ENCODE measurements at regions not wholly inside any gene's neighbourhood (a gene's known extent, or its start where the extent isn't known, plus 50 kb on each side); places are given as distances from the start of the nearest gene placed in this dataset.

- CTCF ChIA-PET = interaction anchor here (0.5 to 0.7 kb wide), 2 partner anchors 16 to 1837 kb away, joined by 3 read pairs; no protein-coding TSS in a partner anchor
Observed at GRCh38 chr5:17154211-17154996, 63.0 kb upstream of the BASP1 start.

GRCh38 chr5:17156463-17156862, 61.0 kb upstream of the BASP1 start:
- ChIA-PET POLR2A (no interaction called here), CTCF (interaction anchor here (0.5 to 1.3 kb wide), 3 partner anchors 11 to 166 kb away, joined by 3 read pairs; no protein-coding TSS in a partner anchor)
- no peaks in the 10 kb centered on the region for H3K9me3 Mint-ChIP-seq
- no peaks in the 10 kb centered on the region for H3K4me1 Mint-ChIP-seq
- no peak overlapping the region for H3K4me3 Mint-ChIP-seq
- H3K27ac Mint-ChIP-seq = no peak overlapping the region
- DNase-seq = no peak
- H3K27me3 Mint-ChIP-seq = no peaks in the 10 kb centered on the region
- H3K36me3 Mint-ChIP-seq (ENCODE audit: low read depth) = no peaks in the 10 kb centered on the region

More at GRCh38 chr5:17154211-17154996, 63.0 kb upstream of the BASP1 start:
- H3K4me3 Mint-ChIP-seq = no peak overlapping the region
- H3K9me3 Mint-ChIP-seq = no peaks in the 10 kb centered on the region
- no peak for DNase-seq
- H3K36me3 Mint-ChIP-seq (ENCODE audit: low read depth) = no peaks in the 10 kb centered on the region
- H3K27me3 Mint-ChIP-seq = no peaks in the 10 kb centered on the region
- no peaks in the 10 kb centered on the region for H3K4me1 Mint-ChIP-seq
- POLR2A ChIA-PET = no interaction called here
- H3K27ac Mint-ChIP-seq = no peak overlapping the region

- no peaks in the 10 kb centered on the region for H3K9me3 Mint-ChIP-seq
- POLR2A ChIA-PET = no interaction called here
- H3K27ac Mint-ChIP-seq = no peak overlapping the region
- no peaks in the 10 kb centered on the region for H3K4me1 Mint-ChIP-seq
- H3K4me3 Mint-ChIP-seq = no peak overlapping the region
- no peaks in the 10 kb centered on the region for H3K27me3 Mint-ChIP-seq
- H3K36me3 Mint-ChIP-seq (ENCODE audit: low read depth) = no peaks in the 10 kb centered on the region
- CTCF ChIA-PET = interaction anchor here (1.0 to 1.3 kb wide), 2 partner anchors 10 to 167 kb away, joined by 3 read pairs; no protein-coding TSS in a partner anchor
- DNase-seq = no peak
Observed at GRCh38 chr5:17157294-17157693, 60.1 kb upstream of the BASP1 start.

GRCh38 chr5:17157916-17158529, 59.4 kb upstream of the BASP1 start:
- Mint-ChIP-seq H3K9me3 (no peaks in the 10 kb centered on the region), H3K27ac (no peak overlapping the region), H3K27me3 (no peaks in the 10 kb centered on the region), H3K4me3 (no peak overlapping the region), H3K36me3 (ENCODE audit: low read depth) (no peaks in the 10 kb centered on the region), H3K4me1 (no peaks in the 10 kb centered on the region)
- CTCF ChIA-PET = no interaction called here
- POLR2A ChIA-PET = no interaction called here
- no peak for DNase-seq

GRCh38 chr5:17160756-17161040, 56.7 kb upstream of the BASP1 start:
- H3K4me1 Mint-ChIP-seq = no peaks in the 10 kb centered on the region
- H3K9me3 Mint-ChIP-seq = no peaks in the 10 kb centered on the region
- POLR2A ChIA-PET = no interaction called here
- no peak overlapping the region for H3K27ac Mint-ChIP-seq
- H3K4me3 Mint-ChIP-seq = no peak overlapping the region
- H3K36me3 Mint-ChIP-seq (ENCODE audit: low read depth) = no peaks in the 10 kb centered on the region
- DNase-seq = no peak
- CTCF ChIA-PET = interaction anchor here (0.7 kb wide), 1 partner anchor 8 kb away, joined by 4 read pairs; no protein-coding TSS in a partner anchor
- no peaks in the 10 kb centered on the region for H3K27me3 Mint-ChIP-seq

GRCh38 chr5:17161662-17162061, 55.8 kb upstream of the BASP1 start:
- Mint-ChIP-seq H3K27me3 (no peaks in the 10 kb centered on the region), H3K4me3 (no peak overlapping the region), H3K27ac (no peak overlapping the region), H3K36me3 (ENCODE audit: low read depth) (no peaks in the 10 kb centered on the region), H3K9me3 (no peaks in the 10 kb centered on the region), H3K4me1 (no peaks in the 10 kb centered on the region)
- no peak for DNase-seq
- ChIA-PET POLR2A (no interaction called here), CTCF (no interaction called here)

GRCh38 chr5:17163221-17163620, 54.2 kb upstream of the BASP1 start:
- ChIA-PET POLR2A (no interaction called here), CTCF (no interaction called here)
- Mint-ChIP-seq H3K27me3 (no peaks in the 10 kb centered on the region), H3K36me3 (ENCODE audit: low read depth) (no peaks in the 10 kb centered on the region), H3K4me3 (no peak overlapping the region), H3K4me1 (no peaks in the 10 kb centered on the region), H3K9me3 (no peaks in the 10 kb centered on the region), H3K27ac (no peak overlapping the region)
- no peak for DNase-seq

- Mint-ChIP-seq H3K27me3 (no peaks in the 10 kb centered on the region), H3K4me3 (no peak overlapping the region), H3K36me3 (ENCODE audit: low read depth) (no peaks in the 10 kb centered on the region), H3K27ac (no peak overlapping the region), H3K9me3 (no peaks in the 10 kb centered on the region), H3K4me1 (no peaks in the 10 kb centered on the region)
- no peak for DNase-seq
- ChIA-PET POLR2A (no interaction called here), CTCF (interaction anchor here (1.4 kb wide), 1 partner anchor 11 kb away, joined by 3 read pairs; no protein-coding TSS in a partner anchor)
Observed at GRCh38 chr5:17167171-17167891, 50.1 kb upstream of the BASP1 start.
